Smooth muscle cell (in vitro differentiated cells): ENCODE measurements at regions not wholly inside any gene's neighbourhood (a gene's known extent, or its start where the extent isn't known, plus 50 kb on each side); places are given as distances from the start of the nearest gene placed in this dataset.
A peak's percentile ranks its signal among the peaks of the same experiment; 100 is the strongest.

Experiments used
- DNase-seq: peaks from one replicate; lab custom pipeline; 2025; ENCODE audit not compliant: unreplicated experiment; lab: John Stamatoyannopoulos, UW
- H2AFZ ChIP-seq: fragments of 200-600 bp; sonication (generic); 2 replicates; pipeline ENCODE4 v1.6.0; 2016; ENCODE audit warnings: antibody characterized with exemption, low read depth, mild to moderate bottlenecking
- H3F3A ChIP-seq: fragments of 200-600 bp; sonication (generic); 2 replicates; pipeline ENCODE4 v1.6.0; 2017; ENCODE audit warnings: antibody characterized with exemption, low read depth
- H3K27ac ChIP-seq: fragments of 200-600 bp; sonication (generic); 2 replicates; pipeline ENCODE4 v1.5.1; 2016; ENCODE audit warnings: low read depth, mild to moderate bottlenecking
- H3K27me3 ChIP-seq: fragments of 200-600 bp; sonication (generic); 2 replicates; pipeline ENCODE4 v1.6.1; 2016; ENCODE audit warnings: low read depth, mild to moderate bottlenecking
- H3K36me3 ChIP-seq: fragments of 200-600 bp; sonication (generic); 2 replicates; pipeline ENCODE4 v1.5.1; 2016; ENCODE audit warnings: low read depth
- H3K4me1 ChIP-seq: fragments of 200-600 bp; sonication (generic); 2 replicates; pipeline ENCODE4 v1.5.1; 2016; ENCODE audit warnings: low read depth
- H3K4me2 ChIP-seq: fragments of 200-600 bp; sonication (generic); 2 replicates; pipeline ENCODE4 v1.6.0; 2016; ENCODE audit warnings: mild to moderate bottlenecking
- H3K4me3 ChIP-seq: fragments of 200-600 bp; sonication (generic); 2 replicates; pipeline ENCODE4 v1.5.1; 2016; ENCODE audit warnings: mild to moderate bottlenecking
- H3K79me2 ChIP-seq: fragments of 200-600 bp; sonication (generic); 2 replicates; pipeline ENCODE4 v1.6.0; 2016; ENCODE audit warnings: low read depth, mild to moderate bottlenecking
- H3K9ac ChIP-seq: fragments of 200-600 bp; sonication (generic); 2 replicates; pipeline ENCODE4 v1.6.0; 2016; ENCODE audit warnings: low read depth
- H3K9me3 ChIP-seq: fragments of 200-600 bp; sonication (generic); replicated peaks from 2 replicates; pipeline ENCODE4 v1.5.1; 2016; ENCODE audit warnings: low read depth
- H4K20me1 ChIP-seq: fragments of 200-600 bp; sonication (generic); 2 replicates; pipeline ENCODE4 v1.6.0; 2016; ENCODE audit warnings: low read depth
- CTCF ChIP-seq: fragments of 200-600 bp; sonication (generic); IDR thresholded peaks from 2 replicates; pipeline ENCODE4 v1.5.1; 2017; ENCODE audit warnings: borderline replicate concordance, mild to moderate bottlenecking, antibody characterized with exemption; ENCODE audit not compliant: insufficient read depth, poor library complexity, severe bottlenecking
- WGBS: methylation state at CpG from one replicate; pipeline ENCODE4 v1.1.7; 2016; ENCODE audit warnings: low lambda C conversion rate; 5-methylcytosine and 5-hydroxymethylcytosine counted together

GRCh38 chr14:76690502-76691105, 70.7 kb upstream of the VASH1 start:
- Histone ChIP-seq H3K9me3 (peaks cover 7% of the 10 kb centered on the region), H3K4me1 (no peaks in the 10 kb centered on the region), H3K27ac (no peak overlapping the region), H3F3A (no peaks in the 10 kb centered on the region), H3K36me3 (no peaks in the 10 kb centered on the region), H3K79me2 (no peaks in the 10 kb centered on the region), H4K20me1 (no peaks in the 10 kb centered on the region), H3K9ac (no peak overlapping the region), H3K4me2 (no peak overlapping the region), H3K4me3 (no peak overlapping the region), H2AFZ (no peak overlapping the region), H3K27me3 (no peaks in the 10 kb centered on the region)
- TF ChIP-seq CTCF, result no peak
- WGBS, result 88% methylated on average over 11 of the region's 11 CpGs
- DNase-seq, result no peak

GRCh38 chr14:76694106-76694505, 67.2 kb upstream of the VASH1 start:
- TF ChIP-seq CTCF, result no peak
- Histone ChIP-seq H3K4me2 (no peak overlapping the region), H3K79me2 (no peaks in the 10 kb centered on the region), H2AFZ (no peak overlapping the region), H3F3A (no peaks in the 10 kb centered on the region), H3K9ac (no peak overlapping the region), H3K27ac (no peak overlapping the region), H3K36me3 (no peaks in the 10 kb centered on the region), H3K4me3 (no peak overlapping the region), H3K9me3 (no peaks in the 10 kb centered on the region), H3K27me3 (no peaks in the 10 kb centered on the region), H4K20me1 (no peaks in the 10 kb centered on the region), H3K4me1 (no peaks in the 10 kb centered on the region)
- no peak for DNase-seq
- WGBS, result 80% methylated on average over 10 of the region's 10 CpGs

DNA sequence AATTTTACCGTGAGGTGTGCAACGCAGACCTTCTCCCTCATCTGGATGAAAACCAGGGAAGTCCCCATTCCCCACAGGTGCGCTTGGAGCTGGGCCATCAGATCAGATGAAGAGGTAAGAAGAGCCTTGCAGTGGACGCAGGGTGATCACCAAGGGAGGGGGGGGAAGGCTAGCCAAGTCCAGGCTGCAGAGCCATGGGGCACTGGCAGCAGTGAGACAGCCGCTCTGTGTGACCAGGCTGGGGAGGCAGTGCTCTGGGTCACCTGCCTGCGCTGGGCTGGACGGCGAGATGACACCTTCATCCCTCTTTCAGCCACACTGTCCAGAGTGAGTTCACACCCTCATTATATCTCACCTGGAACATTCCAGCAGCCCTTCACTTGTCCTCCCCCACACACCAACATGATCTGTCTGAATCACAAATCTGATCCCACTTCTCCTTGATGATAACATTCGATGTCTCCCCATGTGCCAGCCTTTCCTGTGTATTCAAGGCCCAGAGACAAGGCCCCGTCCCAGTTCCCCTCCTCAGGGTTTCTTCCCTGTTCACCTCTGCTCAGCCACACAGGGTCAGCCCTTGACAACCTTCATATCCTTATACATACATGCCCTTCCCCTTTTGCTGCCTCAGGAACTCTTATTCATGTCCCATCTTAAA, 65.9 kb upstream of the VASH1 start:
- Histone ChIP-seq H3K4me3 (no peak overlapping the region), H3K4me2 (no peak overlapping the region), H3K36me3 (no peaks in the 10 kb centered on the region), H3K27me3 (no peaks in the 10 kb centered on the region), H2AFZ (no peak overlapping the region), H3K4me1 (no peaks in the 10 kb centered on the region), H3K79me2 (no peaks in the 10 kb centered on the region), H3K9me3 (no peaks in the 10 kb centered on the region), H3K9ac (no peak overlapping the region), H3F3A (no peaks in the 10 kb centered on the region), H3K27ac (peak overlapping the region; percentile 33), H4K20me1 (no peaks in the 10 kb centered on the region)
- DNase-seq, result no peak
- WGBS, result 93% methylated on average over 10 of the region's 10 CpGs
- no peak for TF ChIP-seq CTCF

DNA sequence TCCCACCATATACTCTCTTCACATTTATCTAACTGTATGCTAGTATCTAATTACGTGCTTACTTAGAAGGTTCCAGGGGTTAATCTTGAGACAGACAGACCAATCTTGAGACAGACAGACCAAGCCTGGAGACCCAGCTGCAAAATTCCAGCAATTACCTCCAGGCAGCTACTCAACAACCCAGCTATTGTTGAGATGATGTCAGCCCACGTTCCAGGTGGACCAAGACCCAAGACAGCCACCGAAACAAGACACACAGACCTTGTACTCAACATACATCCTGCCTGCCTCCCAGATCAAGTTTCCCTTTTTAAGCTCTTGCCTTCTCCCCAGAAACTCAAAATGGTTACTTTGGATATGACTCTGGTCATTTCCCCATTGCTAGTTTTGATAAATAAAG, 64.9 kb upstream of the VASH1 start:
- no peak overlapping the region for H3K4me2 ChIP-seq
- no peak for DNase-seq
- H2AFZ ChIP-seq, result no peak overlapping the region
- H3K79me2 ChIP-seq, result no peaks in the 10 kb centered on the region
- peak overlapping the region; percentile 33 for H3K27ac ChIP-seq
- H3K9ac ChIP-seq, result no peak overlapping the region
- no peak for TF ChIP-seq CTCF
- H3K4me1 ChIP-seq, result no peaks in the 10 kb centered on the region
- no peak overlapping the region for H3K4me3 ChIP-seq
- no peaks in the 10 kb centered on the region for H3K9me3 ChIP-seq
- no peaks in the 10 kb centered on the region for H4K20me1 ChIP-seq
- 80% methylated on average over 3 of the region's 3 CpGs for whole genome bisulfite sequencing
- no peaks in the 10 kb centered on the region for H3F3A ChIP-seq
- H3K27me3 ChIP-seq, result no peaks in the 10 kb centered on the region
- H3K36me3 ChIP-seq, result no peaks in the 10 kb centered on the region
